ENCODE measurements at regions not wholly inside any gene's neighbourhood (a gene's known extent, or its start where the extent isn't known, plus 50 kb on each side); places are given as distances from the start of the nearest gene placed in this dataset.

- 87 to 98% (median 90%) methylated on average over 7 to 13 of the region's 13 CpGs for WGBS, 5 donors
- intact Hi-C loops (cut with DNase I; ENCODE audit: low total_unique reads): no loop called here
- DNase-seq: no peak
- Histone ChIP-seq H3K27ac (no peak overlapping the region), H3K4me1 (peaks cover 0 to 14% (median 4%) of the 10 kb centered on the region in 6 donors), H3K36me3 (no peaks in the 10 kb centered on the region), H3K9me3 (no peaks in the 10 kb centered on the region), H3K4me3 (no peak overlapping the region), H3K27me3 (replicated peaks in 1 of 7) (peaks cover 0 to 10% (median 0%) of the 10 kb centered on the region in 7 donors)
- TF ChIP-seq CTCF (IDR thresholded peaks at IDR 0.05 in 8 of 11, conservative IDR thresholded peaks at IDR 0.05 in 3 of 11): no peak
- TF ChIP-seq POLR2A (IDR thresholded peaks at IDR 0.05): no peak
Observed at GRCh38 chr2:11074246-11074820, 80.9 kb upstream of the SLC66A3 start.

- intact Hi-C loops (cut with DNase I; ENCODE audit: low total_unique reads): no loop called here
- TF ChIP-seq POLR2A (IDR thresholded peaks at IDR 0.05): no peak
- no peak for TF ChIP-seq CTCF (IDR thresholded peaks at IDR 0.05 in 8 of 11, conservative IDR thresholded peaks at IDR 0.05 in 3 of 11)
- TF ChIP-seq POLR2AphosphoS5 (IDR thresholded peaks at IDR 0.05): no peak
- 88 to 98% (median 91%) methylated on average over 5 of the region's 5 CpGs for WGBS, 5 donors
- H3K4me1 ChIP-seq: peaks cover 0 to 17% (median 4%) of the 10 kb centered on the region in 6 donors
- no peak for DNase-seq
- H3K9me3 ChIP-seq: no peaks in the 10 kb centered on the region
- no peak overlapping the region for H3K27ac ChIP-seq
- no peaks in the 10 kb centered on the region for H3K36me3 ChIP-seq
- no peak overlapping the region for H3K4me3 ChIP-seq
- H3K27me3 ChIP-seq (replicated peaks in 1 of 7): peaks cover 0 to 10% (median 0%) of the 10 kb centered on the region in 7 donors
Observed at GRCh38 chr2:11075221-11075620, 80.0 kb upstream of the SLC66A3 start.

GRCh38 chr2:11077411-11077810 is 77.9 kb upstream of the SLC66A3 start:
- intact Hi-C loops (cut with DNase I; ENCODE audit: low total_unique reads): no loop called here
- no peak overlapping the region for H3K4me3 ChIP-seq
- H3K27ac ChIP-seq: no peak overlapping the region
- no peaks in the 10 kb centered on the region for H3K9me3 ChIP-seq
- H3K4me1 ChIP-seq: peaks cover 0 to 8% (median 2%) of the 10 kb centered on the region in 6 donors
- TF ChIP-seq CTCF (IDR thresholded peaks at IDR 0.05 in 8 of 11, conservative IDR thresholded peaks at IDR 0.05 in 3 of 11) (no peak), POLR2A (IDR thresholded peaks at IDR 0.05) (no peak), POLR2AphosphoS5 (IDR thresholded peaks at IDR 0.05) (no peak)
- DNase-seq: no peak
- no peaks in the 10 kb centered on the region for H3K36me3 ChIP-seq
- peaks cover 0 to 10% (median 0%) of the 10 kb centered on the region in 7 donors for H3K27me3 ChIP-seq (replicated peaks in 1 of 7)
- WGBS, 5 donors: 35 to 68% (median 52%) methylated on average over 2 to 3 of the region's 3 CpGs

GRCh38 chr2:11079136-11079824 is 76.0 kb upstream of the SLC66A3 start:
- 53 to 72% (median 63%) methylated on average over 8 of the region's 8 CpGs for WGBS, 5 donors
- intact Hi-C loops (cut with DNase I; ENCODE audit: low total_unique reads): no loop called here
- no peaks in the 10 kb centered on the region for H3K9me3 ChIP-seq
- no peaks in the 10 kb centered on the region for H3K27me3 ChIP-seq (replicated peaks in 1 of 7)
- peak overlapping the region in 2 of 8 donors; percentile 39 to 40 for H3K27ac ChIP-seq
- TF ChIP-seq POLR2AphosphoS5 (IDR thresholded peaks at IDR 0.05) (peak in 1 of 3 donors; percentile 19), POLR2A (IDR thresholded peaks at IDR 0.05) (no peak)
- H3K4me1 ChIP-seq: peaks cover 0 to 4% (median 0%) of the 10 kb centered on the region in 6 donors
- no peaks in the 10 kb centered on the region for H3K36me3 ChIP-seq
- no peak overlapping the region for H3K4me3 ChIP-seq
- DNase-seq: no peak
